Activated naive CD4-positive, alpha-beta T cell treated with anti-CD3 and anti-CD28 coated beads, Interleukin-2, amount 50 U/mL, for 16 hours (primary cell): ENCODE measurements at regions not wholly inside any gene's neighbourhood (a gene's known extent, or its start where the extent isn't known, plus 50 kb on each side); places are given as distances from the start of the nearest gene placed in this dataset.

Experiments
- DNase-seq: peaks from one replicate; pipeline ENCODE4 v3.0.0-alpha.2; 2020

DNA sequence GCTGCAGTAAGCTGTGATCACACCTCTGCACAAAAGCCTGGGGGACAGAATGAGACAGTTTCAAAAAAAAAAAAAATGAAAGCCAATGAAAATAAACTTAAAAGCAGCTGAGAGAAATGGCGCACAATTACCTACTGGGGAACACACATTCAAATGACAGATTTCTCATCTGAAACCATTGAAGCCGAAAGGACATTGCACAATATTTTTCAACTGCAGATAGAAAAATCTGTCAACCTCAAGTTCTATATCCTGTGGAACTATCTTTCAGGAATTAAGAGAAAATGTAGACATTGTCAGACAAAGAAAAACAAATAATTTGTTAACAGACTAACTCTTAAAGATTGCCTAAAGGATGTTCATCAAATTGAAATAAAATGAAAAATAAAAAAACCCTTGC is 442.8 kb downstream of the MATN1 start:
- DNase-seq = no peak

DNA sequence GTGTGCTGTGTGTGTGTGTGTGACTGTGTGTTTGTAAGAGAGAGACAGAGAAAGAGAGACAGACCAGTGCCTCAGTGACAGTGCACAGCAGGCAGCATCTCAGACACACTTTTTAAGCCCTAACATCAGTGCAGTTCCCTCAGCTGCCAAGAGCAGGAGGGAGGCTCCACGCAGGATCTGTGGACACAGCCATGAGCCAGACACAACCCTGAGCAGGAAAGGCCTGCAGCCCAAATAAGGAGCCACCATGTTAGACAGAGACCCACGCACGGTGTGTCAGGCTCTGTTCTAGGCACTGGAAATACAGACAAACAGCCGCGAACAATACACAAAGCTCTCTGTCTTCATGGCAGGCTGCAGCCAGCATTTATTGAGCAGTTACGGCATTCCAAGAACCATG is 445.5 kb downstream of the MATN1 start:
- no peak for DNase-seq

DNA sequence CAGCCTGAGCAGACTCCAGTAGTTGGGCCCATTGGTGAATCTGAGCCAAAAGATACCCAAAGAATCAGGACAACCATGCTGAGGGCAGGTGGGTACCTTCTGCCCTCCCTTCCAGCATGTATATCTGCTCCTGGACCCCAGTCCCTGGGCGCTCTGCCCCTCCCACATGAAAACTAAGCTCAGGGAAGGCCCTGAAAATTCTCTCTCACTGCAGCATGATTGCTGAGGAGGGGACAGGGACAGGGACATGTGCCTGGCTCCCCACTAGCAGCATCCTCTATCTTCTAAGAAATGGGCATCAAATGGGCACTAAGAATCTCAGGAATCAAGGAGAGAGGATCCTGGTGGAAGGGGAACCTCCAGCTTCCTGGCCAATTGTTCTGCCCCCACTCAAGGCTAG is 446.0 kb downstream of the MATN1 start:
- DNase-seq = no peak

DNA sequence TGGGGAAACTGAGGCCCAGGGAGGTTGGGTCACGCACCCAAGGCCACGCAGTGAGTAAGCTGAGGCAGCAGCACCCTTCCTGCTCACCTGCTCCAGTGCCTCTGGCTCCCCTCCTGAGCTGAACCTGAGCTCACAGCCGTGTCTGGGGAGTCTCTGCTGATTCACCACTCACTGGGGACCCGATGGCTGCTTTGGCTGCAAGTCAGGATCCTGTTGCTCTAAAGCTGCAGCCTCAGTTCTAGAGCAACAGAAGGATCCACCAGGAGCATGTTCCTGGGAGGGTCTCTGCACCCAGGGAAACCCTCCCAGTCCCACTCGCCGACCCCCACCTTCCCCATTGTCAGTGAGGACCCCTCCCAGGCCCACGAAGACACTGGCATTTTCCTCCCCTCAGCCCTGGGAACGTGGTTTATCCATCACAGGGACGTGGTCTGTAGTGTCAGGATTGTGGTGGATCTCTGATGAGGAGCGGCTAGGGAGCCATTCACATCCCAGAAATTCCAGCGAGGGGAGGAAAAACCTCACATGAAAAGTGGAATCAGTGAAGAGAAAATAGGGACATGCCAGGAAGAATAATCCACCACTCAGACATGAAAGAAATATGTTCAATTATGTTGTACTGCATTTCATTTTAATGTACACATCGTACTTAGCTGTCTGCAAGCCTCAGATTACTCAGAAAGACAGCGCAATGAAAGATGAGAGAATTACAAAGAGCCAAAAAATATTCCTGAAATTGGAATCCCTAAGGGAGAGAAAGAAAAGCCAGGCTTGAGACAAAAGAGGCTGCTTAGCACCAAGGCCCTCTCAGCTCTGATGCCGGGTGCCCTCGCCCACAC is 447.2 kb downstream of the MATN1 start:
- no peak for DNase-seq

DNA sequence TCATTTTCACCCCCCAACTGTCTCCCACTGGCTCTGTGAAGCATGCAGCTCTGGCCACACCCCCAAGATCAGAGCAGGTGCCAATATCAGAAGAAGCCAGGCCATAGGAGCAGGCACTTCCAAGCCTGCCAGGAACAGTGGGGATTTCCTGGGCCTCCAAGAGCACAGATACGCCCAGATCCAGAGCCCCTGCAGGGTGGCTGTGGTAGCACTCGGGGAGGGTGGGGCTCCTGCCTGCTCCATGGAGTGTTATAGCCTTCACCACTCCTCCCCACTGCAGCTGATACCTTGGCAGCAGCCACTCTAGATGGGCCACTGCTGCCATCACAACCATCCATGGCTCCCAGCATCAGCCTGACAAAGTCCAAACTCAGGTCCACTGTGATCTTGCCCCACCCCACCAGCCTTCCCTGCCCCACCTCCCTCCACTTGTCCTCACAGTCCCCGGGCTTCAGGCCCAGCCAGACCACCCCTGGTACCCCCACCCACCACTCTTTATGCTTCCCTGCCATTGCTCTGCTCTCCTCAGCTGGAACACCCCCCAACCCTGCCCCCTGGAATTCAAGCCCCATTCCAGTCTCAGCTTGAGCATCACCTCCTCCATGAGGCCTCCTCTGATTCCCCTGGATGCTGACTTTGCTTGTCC is 448.3 kb downstream of the MATN1 start:
- DNase-seq = no peak

DNA sequence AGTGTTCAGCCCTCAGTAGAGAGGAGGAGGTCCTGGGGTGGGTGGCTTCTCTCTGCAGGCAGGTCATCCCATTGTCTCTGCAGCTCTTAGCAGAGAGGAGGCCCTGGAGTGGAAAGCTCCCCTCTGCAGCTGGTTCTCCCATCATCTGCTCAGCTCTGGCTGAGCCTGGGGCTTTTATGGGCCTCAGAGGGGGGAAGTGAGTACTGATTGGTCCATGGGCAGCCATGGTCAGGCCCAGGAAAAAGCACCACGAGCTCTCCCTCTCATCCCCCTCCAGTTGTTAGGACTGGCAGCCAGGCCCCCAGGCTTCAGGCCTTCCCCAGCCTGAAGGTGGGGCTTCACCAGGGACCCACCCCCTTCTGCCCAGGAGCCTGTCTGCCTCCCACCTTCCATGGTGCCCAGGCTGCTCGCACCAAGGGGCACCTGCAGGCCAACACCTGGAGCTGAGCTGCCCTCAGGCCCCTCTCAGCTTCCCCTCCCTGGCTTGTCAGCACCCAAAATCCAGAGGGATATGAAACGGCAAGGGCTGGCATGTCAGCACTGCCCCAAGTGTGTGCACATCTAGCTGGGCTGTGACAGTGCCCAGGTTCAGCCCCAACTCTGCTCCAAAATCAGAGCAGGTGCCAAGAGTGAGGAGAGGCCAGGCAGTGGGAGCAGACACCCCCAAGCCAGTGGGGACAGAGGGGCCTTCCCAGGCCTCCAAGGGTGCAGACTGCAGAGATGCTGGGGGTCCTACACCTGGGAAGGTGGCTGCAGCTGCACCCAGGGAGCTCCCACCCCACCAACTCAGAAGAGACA is 449.0 kb downstream of the MATN1 start:
- DNase-seq = no peak

DNA sequence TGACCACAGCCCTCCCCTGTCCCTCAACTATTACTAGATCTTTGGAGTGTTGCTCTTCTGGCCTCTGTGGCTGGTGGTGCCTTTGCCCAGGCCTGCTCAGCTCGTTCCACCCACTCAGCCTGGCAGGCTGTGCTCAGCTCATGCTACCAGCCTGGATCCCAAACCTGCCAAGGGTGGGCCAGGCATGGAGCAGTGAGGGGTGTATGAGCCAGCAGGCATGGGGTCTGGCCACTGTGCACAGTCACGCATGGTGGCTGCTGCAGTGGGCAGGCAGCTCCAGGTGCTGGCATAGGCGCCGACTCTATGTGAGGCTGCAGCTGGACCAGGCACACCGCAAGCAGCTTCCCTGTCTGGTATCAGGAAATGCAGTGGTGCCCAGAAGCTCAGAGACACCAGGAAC is 449.9 kb downstream of the MATN1 start:
- DNase-seq = no peak

DNA sequence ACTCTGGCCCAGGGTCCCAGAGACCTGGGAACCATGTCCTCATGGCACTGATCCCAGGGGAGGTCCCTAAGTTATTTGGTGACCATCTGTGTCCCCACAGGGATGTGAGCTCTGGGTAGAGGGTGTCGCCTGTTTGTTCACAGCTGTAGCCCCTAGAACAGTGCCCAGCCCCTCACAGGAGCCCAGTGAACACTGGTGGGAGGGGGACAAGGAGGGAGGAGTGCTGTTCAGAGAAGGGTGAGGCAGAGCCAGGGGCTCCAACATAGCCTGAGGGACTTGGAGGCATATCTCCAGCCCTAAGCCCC is 450.4 kb downstream of the MATN1 start:
- no peak for DNase-seq

DNA sequence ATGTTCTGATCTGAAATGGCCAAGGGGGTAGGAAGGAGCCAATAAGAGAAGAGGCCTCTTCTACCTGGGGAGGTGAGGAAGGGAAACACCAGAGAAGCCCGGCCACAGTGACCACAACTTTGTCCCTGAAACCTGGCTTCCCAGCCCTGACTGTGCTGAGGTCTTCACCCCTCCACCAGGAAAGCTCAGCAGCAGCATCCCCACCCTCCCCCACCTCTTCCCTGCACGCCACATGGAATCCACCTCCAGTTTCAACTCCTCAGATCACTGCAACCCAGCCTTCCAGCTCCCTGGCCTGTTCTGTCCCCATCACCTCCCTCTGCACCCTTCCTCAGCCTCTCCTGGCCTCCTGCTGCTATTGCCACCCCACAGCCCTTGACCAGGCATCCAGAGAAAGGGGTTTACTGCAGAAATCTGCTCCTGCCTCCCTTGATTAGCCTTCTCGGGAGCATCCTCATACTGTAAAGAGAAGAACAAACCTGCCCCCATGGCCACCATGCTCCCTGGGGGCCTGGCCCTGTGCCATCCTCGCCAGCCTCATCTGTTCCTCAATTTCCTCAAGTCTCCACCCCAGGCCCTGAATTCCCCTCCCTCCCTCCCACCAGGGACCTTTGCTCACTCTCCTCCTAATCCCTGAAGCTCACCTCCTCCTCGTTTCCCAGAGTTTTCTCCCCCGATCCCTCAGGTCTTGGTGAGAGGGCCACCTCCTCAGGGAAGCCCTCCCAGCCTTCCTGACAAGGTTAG is 450.9 kb downstream of the MATN1 start:
- DNase-seq = no peak

DNA sequence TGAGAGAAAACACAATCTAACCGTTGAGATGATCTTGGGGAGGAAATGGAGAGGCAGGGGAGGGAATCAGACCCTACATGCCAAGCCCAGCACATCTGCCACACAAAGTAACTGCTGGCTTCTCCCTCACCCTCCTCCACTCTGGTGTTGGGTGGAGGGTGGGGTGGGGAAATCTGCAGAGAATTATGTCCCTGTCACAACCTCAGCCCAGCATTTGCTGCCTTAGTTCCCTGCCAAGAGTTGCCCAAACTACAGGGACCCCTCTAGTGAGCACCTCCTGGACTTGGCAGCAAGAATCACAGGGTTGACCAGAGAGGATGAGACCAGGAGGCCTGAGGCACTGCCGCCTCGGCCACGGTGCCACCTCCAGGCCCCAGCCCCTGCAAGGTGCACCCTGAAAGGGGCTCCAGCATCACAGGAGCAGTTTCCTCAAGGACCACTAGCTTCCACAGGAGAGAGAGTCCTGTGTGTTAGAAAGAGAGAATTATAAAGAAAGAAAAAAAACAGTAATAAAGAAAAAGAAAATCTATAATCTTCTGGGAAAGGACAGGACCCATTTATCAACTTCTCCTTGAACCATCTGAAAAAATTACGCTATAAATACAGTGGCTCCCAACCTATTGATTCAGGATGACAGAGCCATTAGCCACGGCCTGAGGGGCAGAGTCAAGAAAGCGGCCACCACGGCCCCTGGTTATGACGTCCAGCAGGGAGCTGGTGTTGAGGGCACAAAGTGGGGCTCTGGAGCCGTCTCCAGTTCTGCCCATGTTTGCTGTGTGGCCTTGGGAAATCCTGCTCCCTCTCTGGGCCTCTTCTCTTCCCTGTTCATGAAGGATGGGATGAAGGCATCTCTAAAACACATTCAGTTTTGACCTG is 451.7 kb downstream of the MATN1 start:
- no peak for DNase-seq

DNA sequence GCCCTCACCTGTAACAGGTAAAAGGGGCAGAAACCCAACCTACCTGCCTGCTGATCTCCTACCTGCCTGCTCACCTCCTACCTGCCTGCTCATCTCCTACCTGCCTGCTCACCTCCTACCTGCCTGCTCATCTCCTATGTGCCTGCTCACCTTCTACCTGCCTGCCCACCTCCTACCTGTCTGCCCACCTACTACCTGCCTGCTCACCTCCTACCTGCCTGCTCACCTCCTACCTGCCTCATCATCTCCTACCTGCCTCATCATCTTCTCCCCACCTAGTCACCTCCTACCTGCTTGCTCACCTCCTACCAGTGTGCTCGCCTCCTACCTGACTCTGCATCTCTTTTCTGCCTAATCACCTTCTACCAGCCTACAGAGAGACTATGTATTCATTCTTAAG is 452.9 kb downstream of the MATN1 start:
- no peak for DNase-seq

DNA sequence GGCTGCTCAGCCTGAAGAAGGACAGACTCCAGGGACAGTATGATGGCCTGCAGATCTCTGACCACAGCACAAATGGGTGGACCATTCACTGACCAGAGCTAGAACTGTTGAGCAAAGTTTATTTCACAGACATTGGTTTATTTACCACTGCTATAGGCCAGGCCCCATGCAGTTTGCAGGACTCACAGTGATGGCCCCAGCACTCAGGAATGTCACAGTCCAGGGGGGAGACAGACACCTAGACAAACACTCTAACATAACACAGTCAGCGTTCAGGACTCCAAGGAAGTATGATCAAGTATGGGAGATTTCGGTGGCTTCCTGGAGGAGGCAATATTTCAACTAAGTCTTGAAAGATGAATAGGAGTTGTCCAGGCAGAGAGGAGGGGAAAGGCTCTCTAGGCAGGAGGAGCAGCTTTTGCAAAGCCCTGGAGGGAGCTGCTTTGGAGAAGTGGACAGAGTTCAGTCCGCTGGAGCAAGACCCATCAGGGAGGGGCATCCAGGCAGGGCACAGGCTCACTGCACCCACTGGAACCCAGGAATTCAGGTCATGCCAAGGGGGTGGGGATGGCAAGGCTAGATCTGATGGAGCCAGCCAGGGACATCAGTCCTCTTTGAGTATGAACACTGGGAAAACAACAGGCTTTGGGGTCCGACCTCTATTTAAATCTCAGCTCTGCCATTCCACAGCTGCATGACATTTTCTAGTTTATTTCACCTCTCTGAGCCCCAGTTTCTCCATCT is 454.3 kb downstream of the MATN1 start:
- no peak for DNase-seq

DNA sequence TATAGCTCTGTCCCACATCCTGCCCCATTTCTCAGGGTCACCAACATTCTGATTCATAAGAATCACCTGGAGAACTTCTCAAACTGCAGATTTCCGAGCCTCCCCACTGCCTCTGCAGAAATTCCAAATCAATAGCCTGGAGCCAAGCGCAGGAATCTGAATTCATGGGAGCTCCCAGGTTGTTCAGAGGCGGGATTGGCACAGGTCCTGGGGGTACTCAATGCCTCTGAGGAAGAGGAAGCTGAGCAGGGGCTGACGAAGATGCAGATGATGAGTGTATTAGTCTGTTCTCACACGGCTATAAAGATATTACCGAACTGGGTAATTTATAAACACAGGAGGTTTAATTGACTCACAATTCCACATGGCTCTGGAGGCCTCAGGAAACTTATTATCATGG is 455.5 kb downstream of the MATN1 start:
- no peak for DNase-seq

DNA sequence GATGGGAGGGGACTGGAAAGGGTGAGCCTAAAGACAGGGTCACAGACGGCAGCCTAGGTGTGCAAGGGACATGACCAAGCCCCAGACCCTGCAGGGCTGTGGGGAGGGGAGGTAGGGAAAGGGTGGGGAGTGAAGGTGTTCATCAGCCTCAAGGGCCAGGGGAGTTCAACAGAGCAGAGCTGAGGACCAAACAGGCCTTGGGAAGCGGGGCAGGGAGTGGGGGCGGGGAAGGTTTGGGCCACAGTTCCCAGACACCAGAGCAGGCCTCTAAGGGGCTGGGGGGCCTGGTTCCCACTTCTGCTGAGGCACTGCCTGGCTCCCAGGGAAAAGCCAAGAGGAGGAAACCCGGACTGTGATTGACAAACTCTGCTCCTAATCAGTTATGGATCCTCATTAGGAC is 456.3 kb downstream of the MATN1 start:
- no peak for DNase-seq

DNA sequence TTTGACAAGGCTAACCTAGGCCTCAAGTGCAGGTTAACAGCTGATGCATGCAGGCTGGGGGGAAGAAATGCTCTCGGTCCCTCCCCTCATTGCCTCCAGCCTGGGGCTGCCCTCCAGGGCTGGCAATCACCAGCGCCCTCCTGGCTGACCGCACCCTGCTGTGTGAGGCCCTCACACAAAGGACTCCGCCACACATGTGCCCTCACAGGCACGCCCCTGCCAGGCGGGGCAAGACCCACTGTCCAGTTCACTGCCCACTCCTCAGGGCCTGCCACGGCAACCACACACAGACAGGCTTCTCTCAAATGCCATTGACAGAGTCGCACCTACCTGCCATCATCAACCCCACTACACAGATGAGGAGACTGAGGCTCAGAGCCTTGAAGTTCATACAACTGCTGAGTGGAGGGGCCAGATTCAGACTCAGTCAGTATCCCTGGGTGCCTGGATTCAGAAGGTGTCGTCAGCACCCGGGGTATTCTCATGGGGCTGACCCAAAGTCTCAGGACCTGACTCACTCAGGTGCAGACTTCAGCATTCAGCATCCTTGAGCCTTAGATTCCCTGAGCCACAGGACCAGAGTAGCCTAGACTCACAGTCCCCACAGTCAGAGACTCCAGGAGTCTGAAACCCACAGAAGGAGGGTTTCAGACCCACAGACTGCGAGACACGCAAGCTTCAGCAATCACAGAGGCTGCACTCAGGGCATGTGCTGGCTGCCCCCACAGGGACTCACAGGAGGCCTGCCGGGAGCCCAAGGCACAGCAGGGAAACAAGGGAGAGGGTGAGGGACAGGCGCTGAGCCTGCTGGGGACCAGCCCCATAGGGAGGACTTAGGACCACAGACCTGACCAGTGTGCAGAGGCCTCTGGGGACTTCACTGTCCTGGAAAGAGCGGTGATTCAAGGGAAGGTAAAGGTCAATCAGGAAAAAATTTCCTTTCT is 458.0 kb downstream of the MATN1 start:
- DNase-seq = no peak

DNA sequence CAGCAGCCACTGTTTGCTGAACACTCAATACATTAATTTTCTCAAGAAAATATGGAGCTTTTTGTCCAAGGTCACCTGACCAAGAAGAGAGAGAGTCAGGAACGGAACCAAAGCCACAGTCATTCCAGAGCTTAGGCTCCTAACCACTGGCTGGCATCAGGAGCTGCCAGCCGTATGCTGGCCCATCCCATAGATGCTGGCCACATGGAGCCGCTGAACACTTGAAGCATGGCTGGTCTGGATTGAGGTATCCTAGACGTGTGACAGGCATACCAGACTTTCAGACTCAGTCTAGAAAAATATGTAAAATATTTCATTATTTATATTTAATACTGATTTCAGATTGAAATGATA is 458.7 kb downstream of the MATN1 start:
- DNase-seq = no peak

DNA sequence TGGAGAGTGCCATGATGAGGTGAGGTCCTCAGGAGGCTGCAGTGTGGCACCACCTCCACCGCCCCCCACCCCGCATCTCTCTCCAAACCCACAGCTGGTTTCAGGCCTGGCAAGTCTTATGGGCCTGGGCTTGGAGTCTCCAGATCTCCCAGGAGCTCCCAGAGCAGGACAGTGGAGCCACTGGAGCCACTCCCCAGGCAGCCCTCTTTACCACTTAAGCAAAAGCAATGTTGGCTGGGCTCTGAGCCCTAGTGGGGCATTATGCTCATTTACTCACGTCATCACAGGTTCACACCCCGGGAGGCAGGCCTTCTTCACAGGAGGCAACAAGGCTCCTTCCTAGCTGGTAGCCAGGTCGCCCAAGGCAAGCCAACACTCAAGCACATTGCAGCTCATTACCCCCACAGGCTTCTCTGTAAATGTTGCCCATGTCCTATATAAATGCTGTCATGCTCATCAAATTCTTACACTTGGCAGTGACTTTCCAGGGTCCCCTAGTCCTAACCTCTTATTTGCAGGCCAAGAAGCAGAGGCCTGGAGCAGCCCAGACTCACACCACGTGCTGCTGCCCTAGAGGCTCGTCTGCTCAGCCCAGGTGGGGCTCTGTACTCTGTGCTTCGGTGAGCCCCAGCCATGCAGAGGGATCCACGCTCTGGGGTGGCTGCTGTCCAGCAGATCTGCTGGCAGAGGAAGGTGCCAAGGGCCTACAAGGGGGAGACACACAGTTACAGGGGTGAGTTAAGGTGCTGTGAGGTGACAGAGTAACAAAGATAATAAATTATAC is 459.3 kb downstream of the MATN1 start:
- no peak for DNase-seq

DNA sequence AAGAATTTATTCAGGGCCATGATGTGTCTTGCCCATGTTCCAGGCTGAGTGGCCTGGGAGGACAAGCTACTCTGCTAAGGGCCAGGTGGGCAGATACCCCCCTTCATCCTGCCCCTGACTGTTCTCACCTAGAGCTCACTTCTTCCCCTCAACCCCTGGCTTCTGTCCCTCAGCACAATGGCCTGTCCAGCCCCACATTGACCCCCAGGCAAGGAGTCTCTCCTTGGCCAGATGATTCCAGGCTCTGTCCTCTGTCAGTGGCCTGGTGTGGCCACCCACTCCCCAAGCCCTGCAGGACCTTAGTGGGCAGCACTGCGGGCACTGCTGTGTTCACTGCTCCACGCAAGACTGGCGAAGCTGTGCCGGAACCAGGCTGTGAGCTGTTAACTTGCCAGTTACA is 460.0 kb downstream of the MATN1 start:
- DNase-seq = no peak

DNA sequence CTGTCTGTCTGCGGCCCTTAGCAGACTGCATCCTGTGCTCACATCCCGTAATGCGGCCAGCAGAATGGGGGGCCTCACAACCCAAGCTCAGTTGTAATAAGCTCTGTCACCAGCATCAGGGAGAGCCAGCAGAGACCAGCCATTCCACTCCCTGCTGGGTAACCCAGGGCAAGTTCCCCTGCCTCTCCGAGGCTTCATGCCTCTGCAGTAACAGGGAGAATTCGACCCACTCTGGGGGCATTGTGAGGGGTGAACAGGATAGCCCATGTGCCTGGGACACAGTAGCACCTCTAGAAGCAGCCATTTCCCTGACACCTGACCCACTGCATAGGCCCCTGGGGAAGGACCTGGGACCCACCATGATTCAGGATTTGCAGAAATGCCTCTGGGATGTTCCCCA is 461.2 kb downstream of the MATN1 start:
- DNase-seq = no peak

DNA sequence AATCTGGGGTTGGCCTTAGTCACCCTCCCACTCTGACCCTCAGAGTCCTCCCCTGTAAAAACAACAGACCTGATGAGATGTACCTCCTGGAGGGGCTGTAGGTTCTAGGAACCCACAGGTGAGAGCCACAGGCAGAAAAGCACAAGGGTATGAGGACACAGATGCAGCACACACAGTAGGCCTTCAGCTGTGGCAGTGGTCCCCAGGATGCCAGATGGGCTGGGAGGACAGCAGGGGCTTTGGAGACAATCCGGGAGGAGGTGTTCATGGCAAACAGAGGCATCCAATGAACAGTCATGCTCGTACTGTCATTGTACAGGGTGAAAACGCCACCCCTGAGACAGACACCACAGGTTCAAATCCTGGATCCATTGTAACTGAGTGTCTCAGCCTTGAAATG is 463.1 kb downstream of the MATN1 start:
- DNase-seq = no peak
